Calu3 (cell line): ENCODE measurements at regions not wholly inside any gene's neighbourhood (a gene's known extent, or its start where the extent isn't known, plus 50 kb on each side); places are given as distances from the start of the nearest gene placed in this dataset.

Experiments
- BruUV-seq: library from RNA; stranded (reverse); fragments of 400-500 nt; replicated peaks from 2 replicates; lab custom pipeline; 2021; lab: Mats Ljungman, UMichigan
- CTCF ChIA-PET: fragments of 300-600 bp; sonication (Branson Sonifier 250); formaldehyde crosslinking; loops from one replicate; lab custom pipeline; 2022; ENCODE audit warnings: antibody characterized with exemption; lab: Charles Lee
- DNase-seq: peaks from one replicate; pipeline ENCODE4 v3.0.0; 2022
- H3K27ac Mint-ChIP-seq: one replicate; pipeline ENCODE4 v1.8.0; 2022; ENCODE audit warnings: mixed read lengths; ENCODE audit not compliant: unreplicated experiment
- H3K27me3 Mint-ChIP-seq: one replicate; pipeline ENCODE4 v1.8.0; 2022; ENCODE audit warnings: mixed read lengths; ENCODE audit not compliant: unreplicated experiment
- H3K36me3 Mint-ChIP-seq: one replicate; pipeline ENCODE4 v1.8.0; 2022; ENCODE audit warnings: mild to moderate bottlenecking, moderate library complexity, mixed read lengths; ENCODE audit not compliant: insufficient read depth, unreplicated experiment
- H3K4me1 Mint-ChIP-seq: one replicate; pipeline ENCODE4 v1.8.0; 2022; ENCODE audit warnings: mild to moderate bottlenecking, low read depth, mixed read lengths; ENCODE audit not compliant: unreplicated experiment
- H3K4me3 Mint-ChIP-seq: one replicate; pipeline ENCODE4 v1.8.0; 2022; ENCODE audit warnings: mild to moderate bottlenecking, low read depth, moderate library complexity, mixed read lengths; ENCODE audit not compliant: unreplicated experiment
- H3K9me3 Mint-ChIP-seq: one replicate; pipeline ENCODE4 v1.8.0; 2022; ENCODE audit warnings: low read depth, mixed read lengths; ENCODE audit not compliant: unreplicated experiment
- intact Hi-C: fragments of 100-400 bp; cut with micrococcal nuclease; formaldehyde crosslinking; loops from one replicate; pipeline ENCODE4 v1.10.0; 2022; ENCODE audit not compliant: unreplicated experiment
- TF ChIP-seq, protein P1 (sequence below): fragments of 200-600 bp; IDR thresholded peaks from one replicate; pipeline ENCODE4 v1.8.0; 2022; ENCODE audit warnings: antibody characterized with exemption; ENCODE audit not compliant: unreplicated experiment

DNA sequence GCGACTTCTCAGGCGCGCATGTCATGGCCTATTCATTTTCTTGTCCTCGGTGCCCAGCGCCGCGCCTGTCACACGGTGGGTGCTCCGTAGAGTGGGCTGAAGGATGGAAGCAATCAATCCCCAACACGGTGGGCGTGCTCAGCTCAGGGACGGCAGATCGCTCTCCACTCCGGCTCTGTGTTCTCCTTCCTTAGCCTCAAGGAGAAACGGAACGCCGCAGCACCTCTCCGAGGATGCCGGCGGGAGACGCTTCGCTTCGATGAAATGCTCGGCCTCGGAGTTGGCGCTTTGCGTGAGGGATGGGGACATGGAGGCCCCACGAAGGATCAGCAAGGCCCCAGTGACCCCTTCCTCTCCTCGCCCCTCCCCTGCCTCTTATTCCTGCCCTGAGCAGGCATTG lies 199.5 kb downstream of the C9orf50 start:
- no peaks in the 10 kb centered on the region for H3K9me3 Mint-ChIP-seq

DNA sequence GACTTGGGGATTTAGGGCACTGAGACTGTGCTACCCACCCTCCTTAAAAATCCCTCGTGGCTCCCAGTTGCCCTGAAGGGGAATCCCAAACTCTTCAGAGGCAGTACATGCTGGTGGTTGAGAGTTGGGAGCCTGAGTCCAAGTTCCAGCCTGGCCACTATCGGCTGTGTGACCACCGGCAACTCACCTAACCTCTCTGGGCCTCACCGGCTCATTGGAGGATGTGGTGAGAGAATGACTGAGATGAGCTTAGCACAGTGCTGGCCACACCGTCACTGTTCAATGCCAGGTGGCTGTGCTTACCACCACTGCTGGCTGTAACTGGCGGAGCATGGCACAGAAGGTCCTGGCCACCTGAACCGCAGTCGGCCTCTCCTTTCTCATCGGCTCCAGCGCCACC lies 200.2 kb downstream of the C9orf50 start:
- Mint-ChIP-seq H3K4me3 (no peak overlapping the region), H3K36me3 (peaks cover 6% of the 10 kb centered on the region), H3K9me3 (no peaks in the 10 kb centered on the region), H3K27ac (no peak overlapping the region), H3K27me3 (no peaks in the 10 kb centered on the region), H3K4me1 (peaks cover 21% of the 10 kb centered on the region)
- DNase-seq, result no peak
- TF ChIP-seq, protein P1, sequence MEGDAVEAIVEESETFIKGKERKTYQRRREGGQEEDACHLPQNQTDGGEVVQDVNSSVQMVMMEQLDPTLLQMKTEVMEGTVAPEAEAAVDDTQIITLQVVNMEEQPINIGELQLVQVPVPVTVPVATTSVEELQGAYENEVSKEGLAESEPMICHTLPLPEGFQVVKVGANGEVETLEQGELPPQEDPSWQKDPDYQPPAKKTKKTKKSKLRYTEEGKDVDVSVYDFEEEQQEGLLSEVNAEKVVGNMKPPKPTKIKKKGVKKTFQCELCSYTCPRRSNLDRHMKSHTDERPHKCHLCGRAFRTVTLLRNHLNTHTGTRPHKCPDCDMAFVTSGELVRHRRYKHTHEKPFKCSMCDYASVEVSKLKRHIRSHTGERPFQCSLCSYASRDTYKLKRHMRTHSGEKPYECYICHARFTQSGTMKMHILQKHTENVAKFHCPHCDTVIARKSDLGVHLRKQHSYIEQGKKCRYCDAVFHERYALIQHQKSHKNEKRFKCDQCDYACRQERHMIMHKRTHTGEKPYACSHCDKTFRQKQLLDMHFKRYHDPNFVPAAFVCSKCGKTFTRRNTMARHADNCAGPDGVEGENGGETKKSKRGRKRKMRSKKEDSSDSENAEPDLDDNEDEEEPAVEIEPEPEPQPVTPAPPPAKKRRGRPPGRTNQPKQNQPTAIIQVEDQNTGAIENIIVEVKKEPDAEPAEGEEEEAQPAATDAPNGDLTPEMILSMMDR, result no peak
- BruUV-seq, result no TSS peak
- CTCF ChIA-PET, result no interaction called here
- intact Hi-C loops, result no loop called here

More for the DNA sequence above, 199.5 kb downstream of the C9orf50 start:
- no peak overlapping the region for H3K27ac Mint-ChIP-seq
- CTCF ChIA-PET, result no interaction called here
- BruUV-seq, result no TSS peak
- H3K27me3 Mint-ChIP-seq, result no peaks in the 10 kb centered on the region
- TF ChIP-seq, protein P1, result no peak
- H3K4me3 Mint-ChIP-seq, result no peak overlapping the region
- no peak for DNase-seq
- peaks cover 6% of the 10 kb centered on the region for H3K36me3 Mint-ChIP-seq
- H3K4me1 Mint-ChIP-seq, result peaks cover 21% of the 10 kb centered on the region
- intact Hi-C loops, result no loop called here

DNA sequence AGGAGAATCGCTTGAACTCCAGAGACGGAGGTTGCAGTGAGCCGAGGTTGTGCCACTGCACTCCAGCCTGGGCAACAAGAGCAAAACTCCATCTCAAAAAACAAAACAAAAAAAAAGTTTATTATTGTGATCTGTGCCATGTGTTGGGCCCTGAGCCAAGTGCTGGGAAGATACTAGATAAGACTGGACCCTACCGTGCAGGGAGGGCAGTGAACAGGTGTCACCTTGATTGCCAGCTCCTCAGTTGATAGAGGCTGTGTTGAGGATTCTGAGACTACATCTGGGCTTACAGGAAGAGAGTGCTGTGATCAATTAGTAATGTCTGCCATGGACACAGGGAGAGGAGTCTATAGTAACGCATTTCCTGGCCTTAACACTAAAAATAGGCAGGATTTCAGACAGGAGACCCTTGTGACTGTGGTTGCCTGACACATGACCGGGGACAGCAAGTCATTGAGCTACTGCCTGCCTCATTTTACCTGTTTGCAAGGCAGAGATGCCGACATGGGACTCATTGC lies 201.5 kb downstream of the C9orf50 start:
- TF ChIP-seq, protein P1, result no peak
- Mint-ChIP-seq H3K36me3 (peaks cover 9% of the 10 kb centered on the region), H3K4me1 (peaks cover 26% of the 10 kb centered on the region), H3K4me3 (no peak overlapping the region), H3K27me3 (no peaks in the 10 kb centered on the region), H3K27ac (no peak overlapping the region), H3K9me3 (no peaks in the 10 kb centered on the region)
- CTCF ChIA-PET, result interaction anchor here (0.6 kb wide), 1 partner anchor 66 kb away, joined by 6 read pairs; no protein-coding TSS in a partner anchor
- intact Hi-C loops, result loop anchor here (10.0 kb wide), 1 partner anchor 65 kb away; no protein-coding TSS in a partner anchor
- no TSS peak for BruUV-seq
- DNase-seq, result no peak

DNA sequence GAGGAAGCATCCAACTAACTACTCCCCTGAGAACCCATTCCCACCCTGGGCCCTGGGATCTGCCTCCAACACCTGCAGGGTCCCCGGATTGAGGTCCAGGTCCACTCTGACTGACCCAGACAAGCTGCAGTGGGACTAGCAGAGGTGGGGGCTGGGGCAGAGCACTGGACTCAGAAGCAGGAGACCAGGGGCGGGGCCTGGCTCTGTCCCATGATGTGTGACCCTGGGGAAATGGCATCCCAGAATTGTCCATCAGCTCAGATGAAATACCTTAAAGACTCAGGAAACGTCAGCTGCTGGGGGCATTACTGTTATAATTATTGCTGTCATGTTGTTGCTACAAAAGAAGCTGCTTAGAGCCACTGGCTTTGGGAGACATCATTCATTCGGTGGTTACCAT lies 202.4 kb downstream of the C9orf50 start:
- no peaks in the 10 kb centered on the region for H3K9me3 Mint-ChIP-seq
- H3K27ac Mint-ChIP-seq, result no peak overlapping the region
- no peak overlapping the region for H3K4me3 Mint-ChIP-seq
- no peak for DNase-seq
- H3K27me3 Mint-ChIP-seq, result no peaks in the 10 kb centered on the region
- peaks cover 27% of the 10 kb centered on the region for H3K4me1 Mint-ChIP-seq
- TF ChIP-seq, protein P1, result no peak
- intact Hi-C loops, result loop anchor here (10.0 kb wide), 1 partner anchor 66 kb away; no protein-coding TSS in a partner anchor
- CTCF ChIA-PET, result no interaction called here
- no TSS peak for BruUV-seq
- H3K36me3 Mint-ChIP-seq, result peaks cover 13% of the 10 kb centered on the region
